WTC11 (cell line): ENCODE measurements at regions not wholly inside any gene's neighbourhood (a gene's known extent, or its start where the extent isn't known, plus 50 kb on each side); places are given as distances from the start of the nearest gene placed in this dataset.

Source experiments
- ATAC-seq: fragments of 200-7000 bp; cut with Tn5 transposase; 2 replicates; pipeline ENCODE4 v1.10.0; 2021; ENCODE audit warnings: mild to moderate bottlenecking, moderate library complexity
- CTCF ChIA-PET: fragments of 300-600 bp; sonication (Branson Sonifier 250); formaldehyde crosslinking; loops from one replicate; lab custom pipeline; 2021; ENCODE audit warnings: antibody characterized with exemption; lab: Charles Lee
- POLR2A ChIA-PET: fragments of 350-600 bp; sonication (Branson Sonifier 250); formaldehyde crosslinking; loops from one replicate; lab custom pipeline; 2021; ENCODE audit warnings: antibody characterized with exemption; lab: Charles Lee
- DNase-seq: peaks from one replicate; pipeline ENCODE4 v3.0.0; 2021; ENCODE audit warnings: low spot score
- H3K27ac Mint-ChIP-seq: 2 replicates; pipeline ENCODE4 v1.8.0; 2021; ENCODE audit warnings: mixed read lengths
- H3K27me3 Mint-ChIP-seq: 2 replicates; pipeline ENCODE4 v1.8.0; 2021; ENCODE audit warnings: low read depth, mild to moderate bottlenecking, moderate library complexity, mixed read lengths
- H3K36me3 Mint-ChIP-seq: 2 replicates; pipeline ENCODE4 v1.8.0; 2021; ENCODE audit warnings: mixed read lengths
- H3K4me1 Mint-ChIP-seq: 2 replicates; pipeline ENCODE4 v1.8.0; 2022; ENCODE audit warnings: mixed read lengths
- H3K4me3 Mint-ChIP-seq: 2 replicates; pipeline ENCODE4 v1.8.0; 2021; ENCODE audit warnings: mild to moderate bottlenecking, moderate library complexity, mixed read lengths
- H3K9me3 Mint-ChIP-seq: 2 replicates; pipeline ENCODE4 v1.8.0; 2021; ENCODE audit warnings: mixed read lengths
- CREM ChIP-seq: sonication (generic); formaldehyde crosslinking; IDR thresholded peaks from 2 replicates; pipeline ENCODE4 v1.8.1; 2022; ENCODE audit warnings: mild to moderate bottlenecking, missing genetic modification reagents, moderate library complexity
- HMGA2 ChIP-seq: fragments of 250-450 bp; sonication (Bioruptor Pico); IDR thresholded peaks from 2 replicates; pipeline ENCODE4 v1.4.0; 2021; ENCODE audit warnings: mild to moderate bottlenecking, moderate library complexity
- JUN ChIP-seq: sonication (generic); formaldehyde crosslinking; IDR thresholded peaks from 2 replicates; pipeline ENCODE4 v1.8.0; 2023; ENCODE audit warnings: mild to moderate bottlenecking, missing genetic modification reagents
- MYBL2 ChIP-seq: sonication (generic); formaldehyde crosslinking; IDR thresholded peaks from 2 replicates; pipeline ENCODE4 v1.8.1; 2023; ENCODE audit warnings: mild to moderate bottlenecking, moderate library complexity, missing genetic modification reagents
- NR3C1 ChIP-seq: sonication (generic); formaldehyde crosslinking; conservative IDR thresholded peaks from 2 replicates; pipeline ENCODE4 v1.8.1; 2023; ENCODE audit warnings: low read depth, mild to moderate bottlenecking, missing genetic modification reagents
- OVOL2 ChIP-seq: fragments of 250-450 bp; sonication (Bioruptor Pico); IDR thresholded peaks from 2 replicates; pipeline ENCODE4 v1.9.0; 2021; ENCODE audit warnings: mild to moderate bottlenecking, borderline replicate concordance
- PRDM15 ChIP-seq: sonication (generic); formaldehyde crosslinking; IDR thresholded peaks from 2 replicates; pipeline ENCODE4 v1.8.0; 2022; ENCODE audit warnings: missing genetic modification reagents
- SMAD4 ChIP-seq: sonication (generic); formaldehyde crosslinking; IDR thresholded peaks from 2 replicates; pipeline ENCODE4 v1.8.0; 2022; ENCODE audit warnings: mild to moderate bottlenecking, missing genetic modification reagents
- TEAD4 ChIP-seq: sonication (generic); formaldehyde crosslinking; IDR thresholded peaks from 2 replicates; pipeline ENCODE4 v1.8.0; 2022; ENCODE audit warnings: mild to moderate bottlenecking, missing genetic modification reagents
- TP53 ChIP-seq: sonication (generic); formaldehyde crosslinking; IDR thresholded peaks from 2 replicates; pipeline ENCODE4 v1.8.1; 2023; ENCODE audit warnings: mild to moderate bottlenecking, missing genetic modification reagents
- ZBTB21 ChIP-seq: sonication (generic); formaldehyde crosslinking; IDR thresholded peaks from 2 replicates; pipeline ENCODE4 v1.8.1; 2023; ENCODE audit warnings: mild to moderate bottlenecking, missing genetic modification reagents, borderline replicate concordance
- ZNF138 ChIP-seq: sonication (generic); formaldehyde crosslinking; conservative IDR thresholded peaks from 2 replicates; pipeline ENCODE4 v1.8.1; 2022; ENCODE audit warnings: mild to moderate bottlenecking, moderate library complexity, missing genetic modification reagents
- ZNF219 ChIP-seq: sonication (generic); formaldehyde crosslinking; IDR thresholded peaks from 2 replicates; pipeline ENCODE4 v1.8.0; 2023; ENCODE audit warnings: missing genetic modification reagents, mild to moderate bottlenecking, borderline replicate concordance
- ZNF232 ChIP-seq: sonication (generic); formaldehyde crosslinking; IDR thresholded peaks from 2 replicates; pipeline ENCODE4 v1.8.0; 2022; ENCODE audit warnings: mild to moderate bottlenecking, missing genetic modification reagents
- ZNF396 ChIP-seq: fragments of 250-450 bp; sonication (Bioruptor Pico); IDR thresholded peaks from 2 replicates; pipeline ENCODE4 v1.8.0; 2021; ENCODE audit warnings: mild to moderate bottlenecking, moderate library complexity, borderline replicate concordance
- ZNF423 ChIP-seq: fragments of 250-450 bp; sonication (Bioruptor Pico); IDR thresholded peaks from 2 replicates; pipeline ENCODE4 v2.1.2; 2022; ENCODE audit warnings: mild to moderate bottlenecking, moderate library complexity
- ZNF512 ChIP-seq: sonication (generic); formaldehyde crosslinking; IDR thresholded peaks from 2 replicates; pipeline ENCODE4 v1.8.1; 2022; ENCODE audit warnings: missing genetic modification reagents, borderline replicate concordance
- ZNF671 ChIP-seq: fragments of 250-450 bp; sonication (Bioruptor Pico); IDR thresholded peaks from 2 replicates; pipeline ENCODE4 v1.8.0; 2021; ENCODE audit warnings: mild to moderate bottlenecking
- TF ChIP-seq, protein P1 (sequence below): sonication (generic); formaldehyde crosslinking; IDR thresholded peaks from 2 replicates; pipeline ENCODE4 v1.8.0; 2023; ENCODE audit warnings: missing genetic modification reagents
- TF ChIP-seq, protein P2 (sequence below): sonication (generic); formaldehyde crosslinking; conservative IDR thresholded peaks from 2 replicates; pipeline ENCODE4 v1.8.1; 2023; ENCODE audit warnings: mild to moderate bottlenecking, low read depth, missing genetic modification reagents, moderate library complexity
- TF ChIP-seq, protein P3 (sequence below): sonication (generic); formaldehyde crosslinking; IDR thresholded peaks from 2 replicates; pipeline ENCODE4 v1.8.1; 2023; ENCODE audit warnings: mild to moderate bottlenecking, missing genetic modification reagents

DNA sequence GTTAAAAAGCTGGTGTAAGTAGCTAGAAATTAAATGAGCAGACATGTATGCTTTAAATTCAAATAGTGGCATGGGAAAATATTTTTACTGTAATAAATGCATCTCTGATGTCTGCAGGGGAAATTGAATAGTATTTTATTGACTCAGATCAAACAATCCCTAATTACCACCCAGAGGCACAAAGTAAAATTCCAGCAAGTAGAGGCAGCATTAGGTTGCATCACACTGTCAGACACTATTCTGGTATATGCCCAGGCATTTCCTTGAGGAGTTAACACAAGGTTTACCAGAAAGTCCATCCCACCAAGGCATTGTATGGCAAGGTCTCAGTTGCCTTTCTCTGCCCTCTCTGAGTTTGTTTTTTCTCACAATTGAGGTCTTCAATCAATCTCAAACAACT, 201.6 kb upstream of the KITLG start:
- DNase-seq: no peak
- TF ChIP-seq ZNF232 (CRISPR knock-in tag): no peak
- TF ChIP-seq OVOL2 (CRISPR knock-in tag): no peak
- no peak for TF ChIP-seq JUN (CRISPR knock-in tag)
- no peak for TF ChIP-seq ZNF138 (CRISPR knock-in tag)
- no peak for TF ChIP-seq TEAD4
- no peak for TF ChIP-seq CREM (CRISPR knock-in tag)
- no peak for TF ChIP-seq TP53 (CRISPR knock-in tag)
- TF ChIP-seq, protein P1, sequence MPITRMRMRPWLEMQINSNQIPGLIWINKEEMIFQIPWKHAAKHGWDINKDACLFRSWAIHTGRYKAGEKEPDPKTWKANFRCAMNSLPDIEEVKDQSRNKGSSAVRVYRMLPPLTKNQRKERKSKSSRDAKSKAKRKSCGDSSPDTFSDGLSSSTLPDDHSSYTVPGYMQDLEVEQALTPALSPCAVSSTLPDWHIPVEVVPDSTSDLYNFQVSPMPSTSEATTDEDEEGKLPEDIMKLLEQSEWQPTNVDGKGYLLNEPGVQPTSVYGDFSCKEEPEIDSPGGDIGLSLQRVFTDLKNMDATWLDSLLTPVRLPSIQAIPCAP (CRISPR knock-in tag): no peak
- TF ChIP-seq ZNF396 (CRISPR knock-in tag): no peak
- TF ChIP-seq, all 79 proteins: peak for 0
- Mint-ChIP-seq H3K27me3 (no peaks in the 10 kb centered on the region; the same call in 1 of the 2 replicates), H3K9me3 (no peaks in the 10 kb centered on the region), H3K4me1 (peaks cover 9% of the 10 kb centered on the region), H3K36me3 (no peaks in the 10 kb centered on the region), H3K4me3 (no peak overlapping the region), H3K27ac (no peak overlapping the region)
- CTCF ChIA-PET: no interaction called here
- no peak for ATAC-seq
- POLR2A ChIA-PET: no interaction called here

GRCh38 chr12:88778064-88778463, 197.8 kb upstream of the KITLG start:
- no peaks in the 10 kb centered on the region for H3K9me3 Mint-ChIP-seq
- TF ChIP-seq PRDM15: no peak
- TF ChIP-seq, all 79 proteins: peak for 0
- H3K4me3 Mint-ChIP-seq: no peak overlapping the region
- H3K4me1 Mint-ChIP-seq: peaks cover 9% of the 10 kb centered on the region
- ATAC-seq (no peak), DNase-seq (no peak)
- POLR2A ChIA-PET: interaction anchor here (0.5 kb wide), 1 partner anchor 342 kb away, joined by 3 read pairs; no protein-coding TSS in a partner anchor
- H3K27me3 Mint-ChIP-seq: no peaks in the 10 kb centered on the region; the same call in 1 of the 2 replicates
- no peaks in the 10 kb centered on the region for H3K36me3 Mint-ChIP-seq
- CTCF ChIA-PET: no interaction called here
- H3K27ac Mint-ChIP-seq: peak overlapping the region; percentile 10; the same call in 1 of the 2 replicates

- TF ChIP-seq, protein P2, sequence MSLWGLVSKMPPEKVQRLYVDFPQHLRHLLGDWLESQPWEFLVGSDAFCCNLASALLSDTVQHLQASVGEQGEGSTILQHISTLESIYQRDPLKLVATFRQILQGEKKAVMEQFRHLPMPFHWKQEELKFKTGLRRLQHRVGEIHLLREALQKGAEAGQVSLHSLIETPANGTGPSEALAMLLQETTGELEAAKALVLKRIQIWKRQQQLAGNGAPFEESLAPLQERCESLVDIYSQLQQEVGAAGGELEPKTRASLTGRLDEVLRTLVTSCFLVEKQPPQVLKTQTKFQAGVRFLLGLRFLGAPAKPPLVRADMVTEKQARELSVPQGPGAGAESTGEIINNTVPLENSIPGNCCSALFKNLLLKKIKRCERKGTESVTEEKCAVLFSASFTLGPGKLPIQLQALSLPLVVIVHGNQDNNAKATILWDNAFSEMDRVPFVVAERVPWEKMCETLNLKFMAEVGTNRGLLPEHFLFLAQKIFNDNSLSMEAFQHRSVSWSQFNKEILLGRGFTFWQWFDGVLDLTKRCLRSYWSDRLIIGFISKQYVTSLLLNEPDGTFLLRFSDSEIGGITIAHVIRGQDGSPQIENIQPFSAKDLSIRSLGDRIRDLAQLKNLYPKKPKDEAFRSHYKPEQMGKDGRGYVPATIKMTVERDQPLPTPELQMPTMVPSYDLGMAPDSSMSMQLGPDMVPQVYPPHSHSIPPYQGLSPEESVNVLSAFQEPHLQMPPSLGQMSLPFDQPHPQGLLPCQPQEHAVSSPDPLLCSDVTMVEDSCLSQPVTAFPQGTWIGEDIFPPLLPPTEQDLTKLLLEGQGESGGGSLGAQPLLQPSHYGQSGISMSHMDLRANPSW (CRISPR knock-in tag): no peak
- no peak for TF ChIP-seq ZNF512
- TF ChIP-seq, protein P3, sequence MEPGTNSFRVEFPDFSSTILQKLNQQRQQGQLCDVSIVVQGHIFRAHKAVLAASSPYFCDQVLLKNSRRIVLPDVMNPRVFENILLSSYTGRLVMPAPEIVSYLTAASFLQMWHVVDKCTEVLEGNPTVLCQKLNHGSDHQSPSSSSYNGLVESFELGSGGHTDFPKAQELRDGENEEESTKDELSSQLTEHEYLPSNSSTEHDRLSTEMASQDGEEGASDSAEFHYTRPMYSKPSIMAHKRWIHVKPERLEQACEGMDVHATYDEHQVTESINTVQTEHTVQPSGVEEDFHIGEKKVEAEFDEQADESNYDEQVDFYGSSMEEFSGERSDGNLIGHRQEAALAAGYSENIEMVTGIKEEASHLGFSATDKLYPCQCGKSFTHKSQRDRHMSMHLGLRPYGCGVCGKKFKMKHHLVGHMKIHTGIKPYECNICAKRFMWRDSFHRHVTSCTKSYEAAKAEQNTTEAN (CRISPR knock-in tag): no peak
- no peak for TF ChIP-seq NR3C1 (CRISPR knock-in tag)
- no peak for TF ChIP-seq ZNF138 (CRISPR knock-in tag)
- TF ChIP-seq ZNF219 (CRISPR knock-in tag): no peak
- TF ChIP-seq SMAD4 (CRISPR knock-in tag): no peak
- no peak for TF ChIP-seq ZNF423 (CRISPR knock-in tag)
- no peak for TF ChIP-seq ZBTB21 (CRISPR knock-in tag)
- TF ChIP-seq ZNF671 (CRISPR knock-in tag): no peak
- no peak for TF ChIP-seq MYBL2 (CRISPR knock-in tag)
- no peak for TF ChIP-seq HMGA2 (CRISPR knock-in tag)
- H3K27me3 Mint-ChIP-seq: no peaks in the 10 kb centered on the region; the same call in 1 of the 2 replicates
- H3K27ac Mint-ChIP-seq: no peak overlapping the region
- no peak overlapping the region for H3K4me3 Mint-ChIP-seq
- H3K36me3 Mint-ChIP-seq: no peaks in the 10 kb centered on the region
- no peak for DNase-seq
- ChIA-PET POLR2A (no interaction called here), CTCF (no interaction called here)
- peaks cover 9% of the 10 kb centered on the region for H3K4me1 Mint-ChIP-seq
- no peak for ATAC-seq
- H3K9me3 Mint-ChIP-seq: no peaks in the 10 kb centered on the region
Measured at GRCh38 chr12:88775742-88776151, 195.5 kb upstream of the KITLG start.
